AG20443 (cell line): ENCODE measurements at regions not wholly inside any gene's neighbourhood (a gene's known extent, or its start where the extent isn't known, plus 50 kb on each side); places are given as distances from the start of the nearest gene placed in this dataset.

Source experiments
- DNase-seq: peaks from one replicate; pipeline ENCODE4 v3.0.0; 2012; ENCODE audit warnings: low spot score, mixed read lengths

- DNase-seq: no peak
These were observed 61.3 kb upstream of the TAB3 start for GRCh38 chrX:30950391-30950790.

DNA sequence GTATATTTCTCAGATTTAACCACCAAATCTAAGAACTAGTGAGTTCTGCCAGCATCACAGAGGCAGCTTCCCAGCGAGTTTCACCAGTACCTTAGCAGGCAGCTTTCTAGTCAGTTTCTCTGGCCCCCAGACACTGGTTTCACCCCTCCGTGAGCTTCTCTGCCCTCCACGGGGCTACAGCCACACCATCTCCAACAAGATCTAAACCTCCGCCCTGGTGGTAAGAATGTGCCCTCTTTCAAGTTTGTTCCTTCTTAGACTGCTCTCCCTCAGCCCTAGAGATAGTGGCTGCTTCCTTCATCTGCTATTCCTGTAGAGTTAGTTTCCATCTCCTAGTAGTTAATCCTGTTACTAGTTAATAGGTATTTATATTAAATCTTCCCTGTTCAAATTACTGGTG is 60.5 kb upstream of the TAB3 start:
- no peak for DNase-seq

- no peak for DNase-seq
These were observed 59.6 kb upstream of the TAB3 start for GRCh38 chrX:30948626-30949025.

DNA sequence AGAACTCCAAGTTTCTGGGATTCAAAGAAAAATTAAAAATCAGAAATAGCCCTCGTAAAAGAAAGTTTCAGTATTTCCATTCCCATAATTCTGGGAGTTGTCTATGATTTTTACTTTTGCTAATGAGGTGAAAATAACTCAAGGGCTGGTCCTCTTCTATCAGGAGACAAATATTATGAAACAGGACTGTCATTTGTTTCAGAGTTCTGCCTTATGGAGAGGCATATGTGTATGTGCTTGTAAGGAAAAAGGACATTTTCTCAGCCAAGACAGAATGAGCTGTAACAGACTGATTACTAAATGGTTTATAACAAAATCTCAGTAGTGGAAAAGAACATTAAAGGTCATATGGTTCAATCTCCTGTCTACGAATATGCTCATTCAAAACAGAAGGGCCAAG is 59.0 kb upstream of the TAB3 start:
- no peak for DNase-seq

DNA sequence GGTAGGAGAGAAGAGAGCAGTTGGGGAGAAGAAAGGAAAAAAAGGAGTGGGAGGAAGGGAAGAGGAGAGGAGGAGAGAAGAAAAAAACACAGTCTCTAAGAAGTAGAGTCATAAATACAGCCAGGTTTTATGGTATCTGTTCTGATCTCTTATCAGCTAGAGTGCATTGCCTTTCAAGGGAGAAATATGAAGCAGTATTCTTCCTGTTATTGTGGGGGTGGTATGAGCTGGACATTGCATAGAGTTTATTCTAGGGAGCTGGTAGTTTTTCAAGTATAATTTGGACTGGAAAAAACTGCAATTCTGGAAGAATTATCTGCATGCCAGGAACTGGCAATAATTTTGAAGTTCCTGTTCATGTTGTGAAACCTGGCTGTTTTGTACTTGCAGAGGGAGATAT is 54.9 kb upstream of the TAB3 start:
- no peak for DNase-seq

- DNase-seq: no peak
These were observed 52.8 kb upstream of the TAB3 start for GRCh38 chrX:30941898-30942297.

GRCh38 chrX:30939928-30940327 is 50.9 kb upstream of the TAB3 start:
- no peak for DNase-seq
